GM19467 (cell line): ENCODE measurements at regions not wholly inside any gene's neighbourhood (a gene's known extent, or its start where the extent isn't known, plus 50 kb on each side); places are given as distances from the start of the nearest gene placed in this dataset.
"Not testable (repeated sequence)": the region's sequence is repeated elsewhere in the genome, so short reads cannot be mapped to it uniquely, and the experiment has no call there.

Source experiments
- ATAC-seq: cut with Tn5 transposase; IDR thresholded peaks from one replicate; pipeline ENCODE4 v1.9.1; 2021; ENCODE audit warnings: mild to moderate bottlenecking, moderate library complexity; ENCODE audit not compliant: unreplicated experiment

DNA sequence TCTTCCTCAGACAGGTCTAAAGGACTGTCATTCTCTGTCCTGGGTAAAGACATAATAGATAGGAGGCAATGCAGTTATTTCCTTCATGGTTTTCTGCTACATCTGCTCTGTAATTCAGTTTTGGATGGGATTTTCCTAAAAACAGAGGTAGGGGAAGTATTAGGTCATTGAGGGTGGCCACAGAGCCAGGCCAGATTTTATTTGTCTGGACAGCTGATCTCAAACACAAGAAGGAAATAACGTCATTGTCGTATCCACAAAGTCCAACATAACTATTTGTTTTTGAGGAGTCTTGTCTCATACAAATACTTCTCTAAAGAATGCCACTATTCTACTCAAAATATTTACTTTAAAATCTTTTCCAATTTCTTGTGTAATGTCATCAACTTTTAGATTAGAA is 154.8 kb upstream of the MAP2 start:
- no peak for ATAC-seq

- ATAC-seq: no peak
Measured at GRCh38 chr2:209276000-209276399, 147.8 kb upstream of the MAP2 start.

DNA sequence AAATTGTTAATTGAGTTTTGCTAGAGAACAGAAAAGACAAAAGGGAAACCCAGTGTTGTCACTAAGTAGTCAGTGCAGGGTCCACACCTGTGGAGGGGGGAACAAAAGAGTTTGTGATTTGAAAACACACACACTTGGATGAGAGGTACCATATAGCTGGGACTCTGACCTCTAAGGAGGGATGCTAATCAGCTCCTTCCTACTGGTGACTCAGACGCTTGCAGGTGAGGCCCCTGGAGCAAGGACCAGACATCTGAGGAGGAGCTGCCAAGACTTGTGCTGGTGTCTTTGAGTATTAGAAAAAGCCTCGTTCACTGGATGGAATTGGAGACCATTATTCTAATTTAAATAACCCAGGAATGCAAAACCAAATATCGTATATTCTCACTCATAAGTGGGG is 146.4 kb upstream of the MAP2 start:
- ATAC-seq: no peak

- ATAC-seq: no peak
Measured at GRCh38 chr2:209298601-209299000, 125.2 kb upstream of the MAP2 start.

DNA sequence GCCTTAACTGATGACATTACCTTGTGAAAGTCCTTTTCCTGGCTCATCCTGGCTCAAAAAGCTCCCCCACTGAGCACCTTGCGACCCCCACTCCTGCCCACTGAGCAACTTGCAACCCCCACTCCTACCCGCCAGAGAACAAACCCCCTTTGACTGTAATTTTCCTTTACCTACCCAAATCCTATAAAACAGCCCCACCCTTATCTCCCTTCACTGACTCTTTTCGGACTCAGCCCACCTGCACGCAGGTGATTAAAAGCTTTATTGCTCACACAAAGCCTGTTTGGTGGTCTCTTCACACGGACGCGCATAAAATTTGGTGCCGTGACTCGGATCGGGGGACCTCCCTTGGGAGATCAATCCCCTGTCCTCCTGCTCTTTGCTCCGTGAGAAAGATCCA is 124.4 kb upstream of the MAP2 start:
- ATAC-seq: not testable (repeated sequence)

DNA sequence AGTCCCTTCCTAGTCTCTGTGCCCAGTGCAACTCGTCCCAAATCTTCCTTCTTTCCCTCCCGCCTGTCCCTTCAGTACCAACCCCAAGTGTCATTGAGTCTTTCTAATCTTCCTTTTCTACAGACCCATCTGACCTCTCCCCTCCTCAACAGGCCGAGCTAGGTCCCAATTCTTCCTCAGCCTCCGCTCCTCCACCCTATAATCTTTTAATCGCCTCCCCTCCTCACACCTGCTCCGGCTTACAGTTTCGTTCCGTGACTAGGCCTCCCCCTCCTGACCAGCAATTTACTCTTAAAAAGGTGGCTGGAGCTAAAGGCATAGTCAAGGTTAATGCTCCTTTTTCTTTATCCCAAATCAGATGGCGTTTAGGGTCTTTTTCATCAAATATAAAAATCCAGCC is 123.1 kb upstream of the MAP2 start:
- not testable (repeated sequence) for ATAC-seq

GRCh38 chr2:209305026-209305425 is 118.8 kb upstream of the MAP2 start:
- no peak for ATAC-seq

- ATAC-seq: no peak
Measured at GRCh38 chr2:209305746-209306196, 118.1 kb upstream of the MAP2 start.

- ATAC-seq: no peak
Measured at GRCh38 chr2:209307161-209308001, 116.5 kb upstream of the MAP2 start.

DNA sequence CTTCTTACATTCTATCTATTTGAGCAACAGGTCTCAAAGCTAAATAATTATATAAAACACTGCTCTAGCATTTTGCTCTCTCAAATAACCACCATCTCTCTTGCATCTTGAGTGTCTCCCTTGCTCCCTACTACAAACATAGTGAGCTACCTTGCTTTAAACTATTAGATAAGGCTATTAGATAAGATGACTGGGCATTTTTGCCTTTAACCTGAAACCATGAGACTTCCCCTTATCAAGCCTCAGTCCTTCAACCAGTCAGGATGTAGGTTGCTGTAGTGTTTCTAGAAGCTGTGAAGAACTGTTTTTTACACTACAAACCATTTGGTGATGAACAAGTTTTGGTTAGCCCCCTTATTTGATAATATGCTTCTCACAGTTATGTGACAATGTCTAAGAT is 115.4 kb upstream of the MAP2 start:
- ATAC-seq: no peak

DNA sequence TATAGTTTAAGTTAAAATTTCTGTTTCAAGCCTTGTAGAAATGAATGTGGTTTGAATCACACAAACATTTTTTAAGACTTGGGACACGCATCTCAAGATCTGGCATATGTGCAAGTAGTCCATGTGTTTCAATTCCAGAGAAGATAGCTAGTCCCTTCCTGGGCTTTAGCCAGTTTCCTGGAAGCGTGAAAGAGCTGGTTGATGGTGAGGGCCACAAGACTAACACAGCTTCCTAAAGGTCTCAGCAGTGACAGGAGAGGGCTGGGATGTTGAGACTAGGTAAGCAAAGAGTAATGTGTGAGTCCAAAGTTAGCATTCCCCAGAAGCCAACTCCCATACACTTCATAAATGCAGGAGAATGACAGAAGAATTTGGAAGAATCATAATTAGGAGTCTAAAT is 111.9 kb upstream of the MAP2 start:
- no peak for ATAC-seq

GRCh38 chr2:209312450-209312849 is 111.4 kb upstream of the MAP2 start:
- ATAC-seq: not testable (repeated sequence)

DNA sequence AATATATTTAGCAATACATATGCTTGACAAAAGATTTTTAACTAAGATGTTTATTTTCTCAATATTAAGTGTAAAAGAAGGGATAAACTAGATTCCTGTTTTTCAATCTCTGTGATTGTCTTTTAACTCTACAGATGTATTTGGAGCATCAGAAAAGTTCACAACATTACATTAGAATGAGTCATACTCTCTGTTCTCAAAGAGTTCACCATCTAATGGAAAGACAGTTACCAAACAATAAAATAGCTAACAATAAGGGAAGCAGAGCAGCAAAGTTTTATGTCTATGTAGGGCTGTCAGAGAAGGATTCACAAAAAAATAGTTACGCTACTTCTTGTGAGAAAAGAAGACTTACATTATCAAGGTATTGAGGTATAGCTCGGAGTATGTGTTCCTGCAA is 109.2 kb upstream of the MAP2 start:
- no peak for ATAC-seq

DNA sequence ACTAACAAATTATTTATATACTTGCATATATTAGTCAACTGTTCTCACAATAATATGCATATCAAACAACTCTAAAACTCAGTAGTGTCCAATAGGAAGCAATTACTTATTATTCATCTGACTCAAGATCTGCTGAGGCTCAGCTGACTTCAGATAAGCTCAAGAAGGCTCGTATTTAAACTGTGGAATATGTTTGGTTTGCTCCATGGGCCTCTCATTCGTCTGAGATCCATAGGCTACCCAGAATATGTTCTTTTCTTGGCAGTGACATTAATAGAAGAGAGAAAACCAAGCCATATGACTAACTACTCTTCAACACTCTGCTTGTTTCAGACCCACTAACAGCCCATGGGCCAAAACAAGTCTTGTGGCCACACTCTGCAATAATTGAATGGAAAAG is 107.7 kb upstream of the MAP2 start:
- no peak for ATAC-seq

DNA sequence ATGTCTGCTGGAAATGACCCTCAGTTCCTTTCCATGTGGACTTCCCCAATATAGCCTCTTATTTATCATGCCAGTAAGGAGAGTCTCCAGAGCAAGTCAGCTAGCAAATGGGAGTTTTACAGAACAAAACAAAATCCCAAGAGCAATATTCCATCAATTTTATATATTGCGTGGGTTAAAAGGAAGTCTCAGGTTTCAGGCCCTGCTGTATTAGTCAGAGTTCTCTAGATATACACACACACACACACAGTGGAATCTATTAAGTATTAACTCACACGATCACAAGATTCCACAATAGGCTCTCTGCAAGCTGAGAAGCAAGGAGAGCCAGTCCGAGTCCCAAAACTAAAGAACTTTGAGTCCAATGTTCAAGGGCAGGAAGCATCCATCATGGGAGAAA is 102.8 kb upstream of the MAP2 start:
- no peak for ATAC-seq

DNA sequence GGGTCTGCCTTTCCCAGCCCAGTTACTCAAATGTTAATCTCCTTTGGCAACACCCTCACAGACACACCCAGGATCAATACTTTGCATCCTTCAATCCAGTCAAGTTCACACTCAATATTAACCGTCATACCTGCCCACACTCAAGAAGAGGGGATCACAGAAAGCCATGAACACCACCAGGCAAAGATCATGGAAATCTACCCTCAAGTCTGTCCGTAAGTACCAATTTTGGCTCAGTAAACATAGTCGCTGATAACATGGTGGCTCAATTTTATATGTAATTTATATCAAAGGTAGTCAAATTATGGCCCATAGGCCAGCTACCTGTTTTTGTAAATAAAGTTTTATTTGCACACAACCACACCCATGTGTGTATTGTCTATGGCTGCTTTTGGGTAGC is 102.3 kb upstream of the MAP2 start:
- ATAC-seq: no peak

GRCh38 chr2:209322041-209322440 is 101.8 kb upstream of the MAP2 start:
- no peak for ATAC-seq

GRCh38 chr2:209322905-209323512 is 100.8 kb upstream of the MAP2 start:
- no peak for ATAC-seq

DNA sequence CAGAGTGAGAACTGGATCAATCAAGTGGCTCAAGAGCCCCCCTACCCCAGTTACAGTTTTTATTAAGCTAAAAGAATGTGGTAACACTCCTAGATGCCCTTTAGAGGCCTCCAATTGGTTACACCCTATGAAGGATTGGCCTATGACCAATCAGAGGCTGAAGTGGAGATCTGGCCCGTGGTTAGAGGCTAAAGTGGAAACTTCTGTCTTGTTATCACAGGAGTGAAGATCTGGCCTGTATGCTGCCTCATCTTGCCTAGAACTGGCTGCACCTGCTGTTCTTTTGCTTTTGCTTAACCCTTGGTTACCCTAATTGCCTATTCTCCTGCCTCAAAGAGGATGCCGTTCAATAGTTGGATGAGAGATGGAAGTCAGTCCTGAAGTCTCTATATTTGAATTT is 100.1 kb upstream of the MAP2 start:
- ATAC-seq: no peak

DNA sequence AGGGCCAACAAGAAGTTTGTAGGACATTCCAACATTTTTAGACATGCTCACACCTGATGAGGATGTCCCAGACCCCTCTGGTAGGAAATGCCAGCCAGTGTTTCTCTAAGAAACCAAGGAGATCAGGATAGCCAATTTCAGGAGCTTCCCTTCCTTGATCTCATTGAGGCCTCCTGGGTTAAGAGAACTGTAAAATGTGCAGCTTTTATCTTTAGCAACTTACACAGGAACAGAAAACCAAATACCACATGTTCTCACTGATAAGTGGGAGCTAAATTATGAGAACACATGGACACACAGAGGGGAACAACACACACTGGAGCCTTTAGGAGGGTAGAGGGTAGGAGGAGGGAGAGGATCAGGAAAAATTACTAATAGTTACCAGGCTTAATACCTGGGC is 99.6 kb upstream of the MAP2 start:
- ATAC-seq: no peak

DNA sequence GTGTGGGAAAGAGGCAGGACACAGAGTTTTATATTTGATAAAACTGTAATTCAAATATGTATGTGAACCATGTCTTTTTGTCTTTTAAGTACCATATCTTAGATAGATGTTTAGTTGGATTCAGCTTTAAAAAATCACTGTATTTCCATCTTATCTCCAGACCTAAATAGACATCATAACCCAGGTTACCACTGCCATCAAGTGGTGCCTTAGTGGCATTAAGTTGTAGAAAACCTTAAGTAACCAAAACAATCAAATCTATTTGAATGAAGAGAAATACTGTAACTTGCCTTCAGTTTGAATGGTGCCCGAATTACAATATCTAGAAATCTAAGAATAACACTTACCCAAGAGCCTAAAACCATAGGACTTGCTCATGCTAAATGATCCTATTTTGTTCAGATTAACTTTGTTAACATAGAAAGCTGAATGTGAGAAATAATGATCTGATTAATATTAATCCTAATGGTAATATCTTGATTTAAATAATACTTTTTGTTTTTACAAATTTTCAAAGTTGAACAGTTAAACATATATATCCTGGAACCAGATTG is 92.5 kb upstream of the MAP2 start:
- ATAC-seq: no peak
